ENCODE measurements at regions not wholly inside any gene's neighbourhood (a gene's known extent, or its start where the extent isn't known, plus 50 kb on each side); places are given as distances from the start of the nearest gene placed in this dataset.
A peak's percentile ranks its signal among the peaks of the same experiment; 100 is the strongest.

GRCh38 chr5:155906046-155906445 lies 420.9 kb upstream of the SGCD start:
- H3K27me3 ChIP-seq (ENCODE audit: control insufficient read depth, insufficient read depth, low read length, poor library complexity, severe bottlenecking) = no peaks in the 10 kb centered on the region
- H3K36me3 Mint-ChIP-seq (ENCODE audit: low read depth) = no peaks in the 10 kb centered on the region
- H3K27ac Mint-ChIP-seq = no peak overlapping the region
- peaks cover 4% of the 10 kb centered on the region for H3K4me1 ChIP-seq (ENCODE audit: control insufficient read depth, insufficient read depth, low read length)
- no peaks in the 10 kb centered on the region for H3K9me3 ChIP-seq (ENCODE audit: control insufficient read depth, low read length)
- 25% methylated on average over 2 of the region's 2 CpGs; no CpG with 5 or more reads in 1 of the 2 experiments for WGBS, 2 experiments (ENCODE audit: insufficient coverage in 1 of 2, insufficient read length in 1 of 2)
- no peaks in the 10 kb centered on the region for H3K9me3 Mint-ChIP-seq
- H3K36me3 ChIP-seq (ENCODE audit: control insufficient read depth, insufficient read depth, low read length) = no peaks in the 10 kb centered on the region
- no peak overlapping the region for H3K9ac ChIP-seq (ENCODE audit: extremely low read depth, low read length, poor library complexity, severe bottlenecking)
- TF ChIP-seq CTCF (conservative IDR thresholded peaks at IDR 0.05) = peak; percentile 65
- no peak overlapping the region for H3K4me3 ChIP-seq (ENCODE audit: low read length)
- peaks cover 18% of the 10 kb centered on the region for H3K4me1 Mint-ChIP-seq
- peaks cover 7% of the 10 kb centered on the region for H3K27me3 Mint-ChIP-seq (ENCODE audit: insufficient read depth)
- H3K4me3 Mint-ChIP-seq = no peak overlapping the region
- DNase-seq = no peak
- H3K27ac ChIP-seq (ENCODE audit: low read depth, low read length) = no peak overlapping the region

- 87 to 91% methylated on average over 4 to 5 of the region's 5 CpGs for WGBS, 2 experiments (ENCODE audit: insufficient coverage in 1 of 2, insufficient read length in 1 of 2)
- H3K4me3 Mint-ChIP-seq = no peak overlapping the region
- peaks cover 14% of the 10 kb centered on the region for H3K4me1 Mint-ChIP-seq
- Histone ChIP-seq H3K27ac (ENCODE audit: low read depth, low read length) (no peak overlapping the region), H3K27me3 (ENCODE audit: control insufficient read depth, insufficient read depth, low read length, poor library complexity, severe bottlenecking) (no peaks in the 10 kb centered on the region), H3K4me3 (ENCODE audit: low read length) (no peak overlapping the region), H3K9ac (ENCODE audit: extremely low read depth, low read length, poor library complexity, severe bottlenecking) (no peak overlapping the region), H3K4me1 (ENCODE audit: control insufficient read depth, insufficient read depth, low read length) (peaks cover 4% of the 10 kb centered on the region), H3K9me3 (ENCODE audit: control insufficient read depth, low read length) (no peaks in the 10 kb centered on the region), H3K36me3 (ENCODE audit: control insufficient read depth, insufficient read depth, low read length) (no peaks in the 10 kb centered on the region)
- no peaks in the 10 kb centered on the region for H3K36me3 Mint-ChIP-seq (ENCODE audit: low read depth)
- TF ChIP-seq CTCF (conservative IDR thresholded peaks at IDR 0.05) = no peak
- H3K27ac Mint-ChIP-seq = no peak overlapping the region
- DNase-seq = no peak
- H3K27me3 Mint-ChIP-seq (ENCODE audit: insufficient read depth) = peaks cover 13% of the 10 kb centered on the region
- no peaks in the 10 kb centered on the region for H3K9me3 Mint-ChIP-seq
These were observed 418.4 kb upstream of the SGCD start for GRCh38 chr5:155908543-155908942.

GRCh38 chr5:155912291-155912690 lies 414.7 kb upstream of the SGCD start:
- TF ChIP-seq CTCF (conservative IDR thresholded peaks at IDR 0.05) = no peak
- DNase-seq = no peak
- Mint-ChIP-seq H3K36me3 (ENCODE audit: low read depth) (no peaks in the 10 kb centered on the region), H3K4me3 (no peak overlapping the region), H3K27me3 (ENCODE audit: insufficient read depth) (peaks cover 13% of the 10 kb centered on the region), H3K27ac (no peak overlapping the region), H3K9me3 (no peaks in the 10 kb centered on the region), H3K4me1 (peaks cover 14% of the 10 kb centered on the region)
- Histone ChIP-seq H3K36me3 (ENCODE audit: control insufficient read depth, insufficient read depth, low read length) (no peaks in the 10 kb centered on the region), H3K9me3 (ENCODE audit: control insufficient read depth, low read length) (no peaks in the 10 kb centered on the region), H3K4me3 (ENCODE audit: low read length) (no peak overlapping the region), H3K27me3 (ENCODE audit: control insufficient read depth, insufficient read depth, low read length, poor library complexity, severe bottlenecking) (no peaks in the 10 kb centered on the region), H3K9ac (ENCODE audit: extremely low read depth, low read length, poor library complexity, severe bottlenecking) (no peak overlapping the region), H3K27ac (ENCODE audit: low read depth, low read length) (no peak overlapping the region), H3K4me1 (ENCODE audit: control insufficient read depth, insufficient read depth, low read length) (peaks cover 4% of the 10 kb centered on the region)
- 86 to 94% methylated on average over 1 to 5 of the region's 5 CpGs for WGBS, 2 experiments (ENCODE audit: insufficient coverage in 1 of 2, insufficient read length in 1 of 2)
